Keratinocyte (primary cell): ENCODE measurements at regions not wholly inside any gene's neighbourhood (a gene's known extent, or its start where the extent isn't known, plus 50 kb on each side); places are given as distances from the start of the nearest gene placed in this dataset.

Experiments used
- DNase-seq: peaks from one replicate; pipeline ENCODE4 v3.0.0-alpha.2; 2011; ENCODE audit warnings: low read depth, missing footprints, low spot score
- FAIRE-seq: peaks from 2 replicates; lab custom pipeline; 2011; peaks lifted over from hg19 to GRCh38; lab: Jason Lieb, UNC
- H2AFZ ChIP-seq: 2 replicates; pipeline ENCODE4 v1.6.0; 2012; ENCODE audit warnings: low read length, control low read depth, inconsistent platforms; ENCODE audit not compliant: control insufficient read depth
- H3K27ac ChIP-seq: 2 replicates; pipeline ENCODE4 v1.5.1; 2011; ENCODE audit warnings: low read length; ENCODE audit not compliant: control insufficient read depth, insufficient read depth
- H3K27me3 ChIP-seq: 3 replicates; pipeline ENCODE4 v1.6.0; 2011; ENCODE audit warnings: low read length; ENCODE audit not compliant: control insufficient read depth, insufficient read depth; ENCODE audit errors: extremely low read depth
- H3K36me3 ChIP-seq, 2 experiments: 2 replicates in 1 of 2; 3 replicates in 1 of 2; pipeline ENCODE4 v1.5.1; 2011; ENCODE audit warnings: low read length in 2 of 2, mild to moderate bottlenecking in 1 of 2; ENCODE audit not compliant: control insufficient read depth in 2 of 2, insufficient read depth in 2 of 2; ENCODE audit errors: extremely low read depth in 1 of 2
- H3K4me1 ChIP-seq: 3 replicates; pipeline ENCODE4 v1.5.1; 2011; ENCODE audit warnings: low read length; ENCODE audit not compliant: control insufficient read depth, insufficient read depth; ENCODE audit errors: extremely low read depth
- H3K4me2 ChIP-seq: 3 replicates; pipeline ENCODE4 v1.6.0; 2011; ENCODE audit warnings: low read depth, low read length; ENCODE audit not compliant: control insufficient read depth, insufficient read depth; ENCODE audit errors: extremely low read depth
- H3K4me3 ChIP-seq, 3 experiments: fragments of 200-600 bp in 1 of 3; sonication (generic) in 1 of 3; 2 replicates in 2 of 3; 3 replicates in 1 of 3; pipeline ENCODE4 v1.5.1; 2011 to 2016; ENCODE audit warnings: low read length in 3 of 3, mild to moderate bottlenecking in 3 of 3, control low read depth in 2 of 3, inconsistent platforms in 1 of 3, low read depth in 1 of 3, mixed read lengths in 1 of 3, mixed run types in 1 of 3, moderate library complexity in 1 of 3; ENCODE audit not compliant: control insufficient read depth in 2 of 3, insufficient read depth in 2 of 3; ENCODE audit errors: extremely low read depth in 1 of 3
- H3K79me2 ChIP-seq: 2 replicates; pipeline ENCODE4 v1.6.0; 2012; ENCODE audit warnings: low read length; ENCODE audit not compliant: control insufficient read depth, insufficient read depth
- H3K9ac ChIP-seq: 3 replicates; pipeline ENCODE4 v1.6.0; 2011; ENCODE audit warnings: low read length; ENCODE audit not compliant: control insufficient read depth, insufficient read depth; ENCODE audit errors: extremely low read depth
- H3K9me1 ChIP-seq: 3 replicates; pipeline ENCODE4 v1.6.0; 2011; ENCODE audit warnings: low read length; ENCODE audit not compliant: control insufficient read depth, insufficient read depth; ENCODE audit errors: extremely low read depth
- H3K9me3 ChIP-seq: 2 replicates; pipeline ENCODE4 v1.5.1; 2012; ENCODE audit warnings: low read depth, low read length; ENCODE audit not compliant: control insufficient read depth
- H4K20me1 ChIP-seq: 3 replicates; pipeline ENCODE4 v1.6.0; 2011; ENCODE audit warnings: low read length; ENCODE audit not compliant: control insufficient read depth, insufficient read depth; ENCODE audit errors: extremely low read depth
- EZH2 ChIP-seq: IDR thresholded peaks from one replicate; pipeline ENCODE4 v1.6.1; 2012; ENCODE audit warnings: inconsistent platforms, mild to moderate bottlenecking, low read length, moderate library complexity
- dilution Hi-C: fragments of 300-500 bp; cut with MboI; formaldehyde crosslinking; loops from one replicate; pipeline ENCODE4 v1.7.0; 2020; ENCODE audit warnings: low sequenced_read_pairs; ENCODE audit not compliant: extremely low pct_ligation_motif_present
- TF ChIP-seq, protein P1 (sequence below), 3 experiments: IDR thresholded peaks in 1 of 3; conservative IDR thresholded peaks in 1 of 3; optimal IDR thresholded peaks in 1 of 3; 2 replicates in 2 of 3; 3 replicates in 1 of 3; pipeline versions ENCODE3 to v1.5.1; 2011; ENCODE audit warnings: low read length in 3 of 3, mild to moderate bottlenecking in 3 of 3, moderate library complexity in 2 of 3, control low read depth in 1 of 3, inconsistent platforms in 1 of 3; ENCODE audit not compliant: insufficient read depth in 2 of 3; ENCODE audit errors: extremely low read depth in 1 of 3

DNA sequence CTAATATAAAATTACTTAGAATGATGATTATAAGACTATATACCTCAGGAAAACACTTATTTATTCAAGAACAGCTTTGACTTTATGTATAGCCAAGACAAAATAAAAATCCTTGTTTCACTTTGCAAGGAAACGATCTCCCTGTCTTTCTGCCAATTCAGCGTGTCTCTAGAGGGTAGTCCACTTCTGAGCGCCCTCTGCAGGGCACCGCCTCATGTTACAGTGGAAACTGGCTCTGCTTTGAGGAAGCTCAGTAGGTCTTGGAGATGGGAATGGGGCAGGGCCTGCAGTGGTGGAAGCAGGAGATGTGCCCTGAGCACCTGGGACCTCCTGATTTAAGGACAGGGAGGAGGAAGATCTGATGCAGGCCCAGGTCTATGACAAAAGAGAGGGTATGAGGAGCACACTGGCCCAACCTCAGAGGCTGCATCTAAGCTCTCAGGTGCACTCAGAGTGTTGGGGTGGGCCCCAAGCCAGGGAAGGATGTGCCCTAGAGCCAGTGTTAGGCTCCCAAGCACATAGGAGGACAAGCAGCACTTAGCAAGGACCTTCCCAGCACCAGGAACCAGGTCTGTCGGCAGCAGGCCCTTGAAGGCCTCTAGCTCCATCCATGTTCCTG is 481.0 kb downstream of the TNS3 start:
- H3K9ac ChIP-seq = no peak overlapping the region
- DNase-seq (no peak), FAIRE-seq (peak; percentile 41)
- H3K79me2 ChIP-seq = no peaks in the 10 kb centered on the region
- no peak overlapping the region for H2AFZ ChIP-seq
- no peaks in the 10 kb centered on the region for H3K36me3 ChIP-seq
- H3K9me1 ChIP-seq = no peaks in the 10 kb centered on the region
- H3K27me3 ChIP-seq = no peaks in the 10 kb centered on the region
- peak overlapping the region; percentile 63 for H3K4me2 ChIP-seq
- dilution Hi-C loops = no loop called here
- peak overlapping the region in 1 of 3 experiments; percentile 25 for H3K4me3 ChIP-seq
- H3K4me1 ChIP-seq = no peaks in the 10 kb centered on the region
- no peak overlapping the region for H3K27ac ChIP-seq
- TF ChIP-seq EZH2 = no peak
- TF ChIP-seq, protein P1, sequence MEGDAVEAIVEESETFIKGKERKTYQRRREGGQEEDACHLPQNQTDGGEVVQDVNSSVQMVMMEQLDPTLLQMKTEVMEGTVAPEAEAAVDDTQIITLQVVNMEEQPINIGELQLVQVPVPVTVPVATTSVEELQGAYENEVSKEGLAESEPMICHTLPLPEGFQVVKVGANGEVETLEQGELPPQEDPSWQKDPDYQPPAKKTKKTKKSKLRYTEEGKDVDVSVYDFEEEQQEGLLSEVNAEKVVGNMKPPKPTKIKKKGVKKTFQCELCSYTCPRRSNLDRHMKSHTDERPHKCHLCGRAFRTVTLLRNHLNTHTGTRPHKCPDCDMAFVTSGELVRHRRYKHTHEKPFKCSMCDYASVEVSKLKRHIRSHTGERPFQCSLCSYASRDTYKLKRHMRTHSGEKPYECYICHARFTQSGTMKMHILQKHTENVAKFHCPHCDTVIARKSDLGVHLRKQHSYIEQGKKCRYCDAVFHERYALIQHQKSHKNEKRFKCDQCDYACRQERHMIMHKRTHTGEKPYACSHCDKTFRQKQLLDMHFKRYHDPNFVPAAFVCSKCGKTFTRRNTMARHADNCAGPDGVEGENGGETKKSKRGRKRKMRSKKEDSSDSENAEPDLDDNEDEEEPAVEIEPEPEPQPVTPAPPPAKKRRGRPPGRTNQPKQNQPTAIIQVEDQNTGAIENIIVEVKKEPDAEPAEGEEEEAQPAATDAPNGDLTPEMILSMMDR (optimal IDR thresholded peaks at IDR 0.05 in 1 of 3, IDR thresholded peaks at IDR 0.05 in 1 of 3, conservative IDR thresholded peaks at IDR 0.05 in 1 of 3; ENCODE audit: extremely low read depth in 1 of 3, insufficient read depth in 2 of 3, low read length in 3 of 3) = peak; percentile 76 to 86 (median 84)
- H4K20me1 ChIP-seq = no peaks in the 10 kb centered on the region
- H3K9me3 ChIP-seq = no peaks in the 10 kb centered on the region

DNA sequence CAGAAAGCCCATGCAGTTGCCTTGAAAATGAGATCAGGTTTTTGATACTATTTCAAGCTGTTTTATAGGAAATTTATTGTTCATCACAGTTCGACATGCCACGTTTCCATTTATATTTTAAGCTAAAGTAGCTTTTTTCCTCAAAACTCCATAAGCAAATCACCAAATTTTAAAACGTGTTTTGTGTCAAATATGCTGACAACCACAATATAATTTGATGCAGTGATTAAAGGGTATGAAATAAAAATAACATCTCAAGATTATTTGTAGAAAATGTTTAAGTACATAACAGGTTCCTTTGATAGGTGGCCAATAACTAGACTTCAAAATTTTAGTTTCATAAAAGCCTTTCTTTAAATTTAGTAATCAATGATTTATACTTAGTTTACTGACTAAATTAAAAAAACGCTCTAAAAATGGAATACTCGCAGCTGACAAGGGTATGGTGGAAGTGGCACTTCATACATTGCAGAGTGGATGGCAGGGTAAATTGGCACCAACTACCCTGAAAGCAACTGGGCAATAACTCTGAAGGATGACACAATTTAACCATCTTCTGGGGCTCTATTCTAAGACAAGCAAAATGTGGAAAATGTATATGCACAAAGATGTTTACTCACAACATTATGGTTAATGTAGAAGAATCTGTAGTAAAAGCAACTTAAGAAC is 481.6 kb downstream of the TNS3 start:
- no peaks in the 10 kb centered on the region for H3K9me1 ChIP-seq
- no peak overlapping the region for H2AFZ ChIP-seq
- no peaks in the 10 kb centered on the region for H3K79me2 ChIP-seq
- H3K4me1 ChIP-seq = no peaks in the 10 kb centered on the region
- H3K9me3 ChIP-seq = no peaks in the 10 kb centered on the region
- no peak for FAIRE-seq
- DNase-seq = no peak
- no peaks in the 10 kb centered on the region for H3K36me3 ChIP-seq
- dilution Hi-C loops = no loop called here
- peak overlapping the region; percentile 63 for H3K4me2 ChIP-seq
- H3K27ac ChIP-seq = no peak overlapping the region
- TF ChIP-seq, protein P1 (optimal IDR thresholded peaks at IDR 0.05 in 1 of 3, IDR thresholded peaks at IDR 0.05 in 1 of 3, conservative IDR thresholded peaks at IDR 0.05 in 1 of 3; ENCODE audit: extremely low read depth in 1 of 3, insufficient read depth in 2 of 3, low read length in 3 of 3) = no peak
- no peak for TF ChIP-seq EZH2
- peak overlapping the region in 1 of 3 experiments; percentile 25 for H3K4me3 ChIP-seq
- H3K27me3 ChIP-seq = no peaks in the 10 kb centered on the region
- H4K20me1 ChIP-seq = no peaks in the 10 kb centered on the region
- H3K9ac ChIP-seq = no peak overlapping the region
